WTC11 (cell line): ENCODE measurements at regions not wholly inside any gene's neighbourhood (a gene's known extent, or its start where the extent isn't known, plus 50 kb on each side); places are given as distances from the start of the nearest gene placed in this dataset.

Experiments used
- ATAC-seq: fragments of 200-7000 bp; cut with Tn5 transposase; 2 replicates; pipeline ENCODE4 v1.10.0; 2021; ENCODE audit warnings: mild to moderate bottlenecking, moderate library complexity
- CTCF ChIA-PET: fragments of 300-600 bp; sonication (Branson Sonifier 250); formaldehyde crosslinking; loops from one replicate; lab custom pipeline; 2021; ENCODE audit warnings: antibody characterized with exemption; lab: Charles Lee
- POLR2A ChIA-PET: fragments of 350-600 bp; sonication (Branson Sonifier 250); formaldehyde crosslinking; loops from one replicate; lab custom pipeline; 2021; ENCODE audit warnings: antibody characterized with exemption; lab: Charles Lee
- DNase-seq: peaks from one replicate; pipeline ENCODE4 v3.0.0; 2021; ENCODE audit warnings: low spot score
- H3K27ac Mint-ChIP-seq: 2 replicates; pipeline ENCODE4 v1.8.0; 2021; ENCODE audit warnings: mixed read lengths
- H3K27me3 Mint-ChIP-seq: 2 replicates; pipeline ENCODE4 v1.8.0; 2021; ENCODE audit warnings: low read depth, mild to moderate bottlenecking, moderate library complexity, mixed read lengths
- H3K36me3 Mint-ChIP-seq: 2 replicates; pipeline ENCODE4 v1.8.0; 2021; ENCODE audit warnings: mixed read lengths
- H3K4me1 Mint-ChIP-seq: 2 replicates; pipeline ENCODE4 v1.8.0; 2022; ENCODE audit warnings: mixed read lengths
- H3K4me3 Mint-ChIP-seq: 2 replicates; pipeline ENCODE4 v1.8.0; 2021; ENCODE audit warnings: mild to moderate bottlenecking, moderate library complexity, mixed read lengths
- H3K9me3 Mint-ChIP-seq: 2 replicates; pipeline ENCODE4 v1.8.0; 2021; ENCODE audit warnings: mixed read lengths
- ATF2 ChIP-seq: sonication (generic); formaldehyde crosslinking; IDR thresholded peaks from 2 replicates; pipeline ENCODE4 v1.8.1; 2022; ENCODE audit warnings: low read depth, missing genetic modification reagents, borderline replicate concordance
- CREM ChIP-seq: sonication (generic); formaldehyde crosslinking; IDR thresholded peaks from 2 replicates; pipeline ENCODE4 v1.8.1; 2022; ENCODE audit warnings: mild to moderate bottlenecking, missing genetic modification reagents, moderate library complexity
- FOXP4 ChIP-seq: sonication (generic); formaldehyde crosslinking; IDR thresholded peaks from 2 replicates; pipeline ENCODE4 v1.8.0; 2022; ENCODE audit warnings: mild to moderate bottlenecking, missing genetic modification reagents
- IRF2 ChIP-seq: sonication (generic); formaldehyde crosslinking; IDR thresholded peaks from 2 replicates; pipeline ENCODE4 v1.8.0; 2022; ENCODE audit warnings: low read depth, missing genetic modification reagents, borderline replicate concordance
- MXD4 ChIP-seq: fragments of 250-450 bp; sonication (Bioruptor Pico); IDR thresholded peaks from 2 replicates; pipeline ENCODE4 v1.8.0; 2021; ENCODE audit warnings: mild to moderate bottlenecking, moderate library complexity, borderline replicate concordance
- NFATC4 ChIP-seq: fragments of 250-450 bp; sonication (Bioruptor Pico); IDR thresholded peaks from 2 replicates; pipeline ENCODE4 v1.9.0; 2021; ENCODE audit warnings: mild to moderate bottlenecking
- OVOL2 ChIP-seq: fragments of 250-450 bp; sonication (Bioruptor Pico); IDR thresholded peaks from 2 replicates; pipeline ENCODE4 v1.9.0; 2021; ENCODE audit warnings: mild to moderate bottlenecking, borderline replicate concordance
- SMAD3 ChIP-seq: sonication (generic); formaldehyde crosslinking; IDR thresholded peaks from 2 replicates; pipeline ENCODE4 v1.8.0; 2022; ENCODE audit warnings: missing genetic modification reagents, mild to moderate bottlenecking, borderline replicate concordance
- SMAD4 ChIP-seq: sonication (generic); formaldehyde crosslinking; IDR thresholded peaks from 2 replicates; pipeline ENCODE4 v1.8.0; 2022; ENCODE audit warnings: mild to moderate bottlenecking, missing genetic modification reagents
- SP1 ChIP-seq: sonication (generic); formaldehyde crosslinking; conservative IDR thresholded peaks from 2 replicates; pipeline ENCODE4 v1.8.1; 2022; ENCODE audit warnings: missing genetic modification reagents
- TCF7 ChIP-seq: sonication (generic); formaldehyde crosslinking; IDR thresholded peaks from 2 replicates; pipeline ENCODE4 v1.8.0; 2022; ENCODE audit warnings: mild to moderate bottlenecking, low read depth, missing genetic modification reagents, moderate library complexity
- ZNF121 ChIP-seq: sonication (generic); formaldehyde crosslinking; IDR thresholded peaks from 2 replicates; pipeline ENCODE4 v1.8.0; 2023; ENCODE audit warnings: missing genetic modification reagents
- ZNF219 ChIP-seq: sonication (generic); formaldehyde crosslinking; IDR thresholded peaks from 2 replicates; pipeline ENCODE4 v1.8.0; 2023; ENCODE audit warnings: missing genetic modification reagents, mild to moderate bottlenecking, borderline replicate concordance
- ZNF232 ChIP-seq: sonication (generic); formaldehyde crosslinking; IDR thresholded peaks from 2 replicates; pipeline ENCODE4 v1.8.0; 2022; ENCODE audit warnings: mild to moderate bottlenecking, missing genetic modification reagents
- ZNF317 ChIP-seq: sonication (generic); formaldehyde crosslinking; IDR thresholded peaks from 2 replicates; pipeline ENCODE4 v1.8.1; 2023; ENCODE audit warnings: low read depth, mild to moderate bottlenecking, moderate library complexity, missing genetic modification reagents, borderline replicate concordance
- ZNF425 ChIP-seq: fragments of 250-450 bp; sonication (Bioruptor Pico); conservative IDR thresholded peaks from 2 replicates; pipeline ENCODE4 v1.9.0; 2021; ENCODE audit warnings: mild to moderate bottlenecking
- ZSCAN18 ChIP-seq: fragments of 250-450 bp; sonication (Bioruptor Pico); IDR thresholded peaks from 2 replicates; pipeline ENCODE4 v2.1.2; 2022; ENCODE audit warnings: mild to moderate bottlenecking, moderate library complexity

GRCh38 chr2:20543469-20544152 is 96.7 kb downstream of the RHOB start:
- Mint-ChIP-seq H3K27ac (no peak overlapping the region), H3K36me3 (peaks cover 18% of the 10 kb centered on the region), H3K27me3 (0 out of 2 replicates have a peak, but pooled peaks cover 2% of the 10 kb centered on the region), H3K4me3 (no peak overlapping the region), H3K4me1 (peaks cover 8% of the 10 kb centered on the region), H3K9me3 (peaks cover 23% of the 10 kb centered on the region)
- POLR2A ChIA-PET, result interaction anchor here (0.6 to 2.0 kb wide), 2 partner anchors 96 kb away, joined by 3 to 6 read pairs; partner anchors contain the start of gene RHOB
- no peak for DNase-seq
- ATAC-seq, result no peak
- CTCF ChIA-PET, result interaction anchor here (0.8 to 2.3 kb wide), 4 partner anchors 18 to 132 kb away, joined by 3 to 7 read pairs (median 6); no protein-coding TSS in a partner anchor
- TF ChIP-seq ZNF219 (CRISPR knock-in tag), result no peak
- TF ChIP-seq TCF7 (CRISPR knock-in tag), result no peak
- no peak for TF ChIP-seq MXD4
- no peak for TF ChIP-seq SMAD3 (CRISPR knock-in tag)
- TF ChIP-seq ZNF121 (CRISPR knock-in tag), result no peak
- TF ChIP-seq ZNF317 (CRISPR knock-in tag), result no peak
- no peak for TF ChIP-seq SMAD4
- no peak for TF ChIP-seq ZNF425 (CRISPR knock-in tag)
- TF ChIP-seq OVOL2 (CRISPR knock-in tag), result no peak
- no peak for TF ChIP-seq CREM (CRISPR knock-in tag)
- no peak for TF ChIP-seq ZNF232 (CRISPR knock-in tag)
- no peak for TF ChIP-seq ZSCAN18
- TF ChIP-seq SP1 (CRISPR knock-in tag), result no peak
- no peak for TF ChIP-seq NFATC4 (CRISPR knock-in tag)
- TF ChIP-seq IRF2, result no peak
- TF ChIP-seq ATF2, result no peak
- TF ChIP-seq FOXP4, result no peak

- H3K4me1 Mint-ChIP-seq, result peaks cover 5% of the 10 kb centered on the region; the same call in 1 of the 2 replicates
- peaks cover 23% of the 10 kb centered on the region for H3K9me3 Mint-ChIP-seq
- H3K36me3 Mint-ChIP-seq, result peaks cover 18% of the 10 kb centered on the region
- H3K27ac Mint-ChIP-seq, result no peak overlapping the region
- POLR2A ChIA-PET, result interaction anchor here (2.0 kb wide), 1 partner anchor 97 kb away, joined by 6 read pairs; the partner anchor contains the start of gene RHOB
- CTCF ChIA-PET, result interaction anchor here (1.3 to 2.3 kb wide), 3 partner anchors 18 to 133 kb away, joined by 6 to 7 read pairs (median 7); no protein-coding TSS in a partner anchor
- H3K4me3 Mint-ChIP-seq, result no peak overlapping the region
- no peak for DNase-seq
- ATAC-seq, result no peak
- H3K27me3 Mint-ChIP-seq, result no peaks in the 10 kb centered on the region
- TF ChIP-seq ZNF232 (CRISPR knock-in tag), result no peak
Observed at GRCh38 chr2:20544153-20544747, 97.4 kb downstream of the RHOB start.
